LNCaP clone FGC (cell line): ENCODE measurements at regions not wholly inside any gene's neighbourhood (a gene's known extent, or its start where the extent isn't known, plus 50 kb on each side); places are given as distances from the start of the nearest gene placed in this dataset.
"Not testable (repeated sequence)": the region's sequence is repeated elsewhere in the genome, so short reads cannot be mapped to it uniquely, and the experiment has no call there.

ENCODE experiments used
- DNase-seq: peaks from one replicate; pipeline ENCODE4 v3.0.0-alpha.2; 2011; ENCODE audit warnings: low read depth
- H3K4me3 ChIP-seq: 2 replicates; pipeline ENCODE4 v1.5.1; 2011; ENCODE audit warnings: mild to moderate bottlenecking, low read depth, low read length, control low read depth
- CTCF ChIP-seq: IDR thresholded peaks from 2 replicates; pipeline ENCODE4 v1.5.1; 2012; ENCODE audit warnings: mild to moderate bottlenecking; ENCODE audit not compliant: control insufficient read depth, insufficient read depth; ENCODE audit errors: extremely low read depth

- H3K4me3 ChIP-seq = no peak overlapping the region
- TF ChIP-seq CTCF = no peak
- no peak for DNase-seq
These were observed 154.0 kb downstream of the MAIP1 start for GRCh38 chr2:200109421-200109820.

GRCh38 chr2:200110381-200110780, 155.0 kb downstream of the MAIP1 start:
- no peak overlapping the region for H3K4me3 ChIP-seq
- DNase-seq = no peak
- TF ChIP-seq CTCF = no peak

GRCh38 chr2:200113016-200113799, 157.8 kb downstream of the MAIP1 start:
- H3K4me3 ChIP-seq, DNase-seq: not testable (repeated sequence)

GRCh38 chr2:200119236-200119635, 163.9 kb downstream of the MAIP1 start:
- no peak overlapping the region for H3K4me3 ChIP-seq
- no peak for TF ChIP-seq CTCF
- DNase-seq = no peak

GRCh38 chr2:200121931-200122330, 166.5 kb downstream of the MAIP1 start:
- TF ChIP-seq CTCF = no peak
- no peak for DNase-seq

GRCh38 chr2:200122683-200123082, 167.3 kb downstream of the MAIP1 start:
- TF ChIP-seq CTCF = no peak

More at GRCh38 chr2:200121931-200122330, 166.5 kb downstream of the MAIP1 start:
- H3K4me3 ChIP-seq = no peak overlapping the region

GRCh38 chr2:200124665-200125368, 169.4 kb downstream of the MAIP1 start:
- H3K4me3 ChIP-seq, DNase-seq: not testable (repeated sequence)

More at GRCh38 chr2:200122683-200123082, 167.3 kb downstream of the MAIP1 start:
- no peak for DNase-seq
- no peak overlapping the region for H3K4me3 ChIP-seq
